Panc1 (cell line): ENCODE measurements at regions not wholly inside any gene's neighbourhood (a gene's known extent, or its start where the extent isn't known, plus 50 kb on each side); places are given as distances from the start of the nearest gene placed in this dataset.
"Not testable (repeated sequence)": the region's sequence is repeated elsewhere in the genome, so short reads cannot be mapped to it uniquely, and the experiment has no call there.

Experiments used
- TF ChIP-seq, protein P1 (sequence below): fragments of 450-650 bp; IDR thresholded peaks from 2 replicates; pipeline ENCODE4 v1.5.1; 2017; ENCODE audit warnings: mild to moderate bottlenecking
- TF ChIP-seq, protein P2 (sequence below), 2 experiments: IDR thresholded peaks; 2 replicates each; pipeline ENCODE4 v1.6.1; 2011 to 2012; ENCODE audit warnings: low read depth in 2 of 2, control low read depth in 1 of 2, low read length in 1 of 2, mild to moderate bottlenecking in 1 of 2, moderate library complexity in 1 of 2; ENCODE audit not compliant: insufficient read depth in 1 of 2

DNA sequence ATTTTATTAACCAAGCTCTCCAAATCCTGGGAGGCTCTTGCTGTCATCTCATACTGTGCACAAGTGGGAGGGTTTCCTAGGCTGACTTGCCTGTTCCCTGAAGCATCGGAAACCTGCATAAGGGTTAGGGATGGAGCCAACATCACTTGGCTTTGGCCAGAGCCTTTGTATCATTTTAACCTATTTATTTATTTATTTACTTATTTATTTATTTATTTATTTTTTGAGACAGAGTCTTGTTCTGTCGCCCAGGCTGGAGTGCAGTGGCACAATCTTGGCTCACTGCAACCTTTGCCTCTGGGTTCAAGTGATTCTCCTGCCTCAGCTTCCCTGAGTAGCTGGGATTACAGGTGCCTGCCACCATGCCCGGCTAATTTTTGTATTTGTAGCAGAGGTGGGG, 645.9 kb downstream of the TYW1 start:
- TF ChIP-seq, protein P1, sequence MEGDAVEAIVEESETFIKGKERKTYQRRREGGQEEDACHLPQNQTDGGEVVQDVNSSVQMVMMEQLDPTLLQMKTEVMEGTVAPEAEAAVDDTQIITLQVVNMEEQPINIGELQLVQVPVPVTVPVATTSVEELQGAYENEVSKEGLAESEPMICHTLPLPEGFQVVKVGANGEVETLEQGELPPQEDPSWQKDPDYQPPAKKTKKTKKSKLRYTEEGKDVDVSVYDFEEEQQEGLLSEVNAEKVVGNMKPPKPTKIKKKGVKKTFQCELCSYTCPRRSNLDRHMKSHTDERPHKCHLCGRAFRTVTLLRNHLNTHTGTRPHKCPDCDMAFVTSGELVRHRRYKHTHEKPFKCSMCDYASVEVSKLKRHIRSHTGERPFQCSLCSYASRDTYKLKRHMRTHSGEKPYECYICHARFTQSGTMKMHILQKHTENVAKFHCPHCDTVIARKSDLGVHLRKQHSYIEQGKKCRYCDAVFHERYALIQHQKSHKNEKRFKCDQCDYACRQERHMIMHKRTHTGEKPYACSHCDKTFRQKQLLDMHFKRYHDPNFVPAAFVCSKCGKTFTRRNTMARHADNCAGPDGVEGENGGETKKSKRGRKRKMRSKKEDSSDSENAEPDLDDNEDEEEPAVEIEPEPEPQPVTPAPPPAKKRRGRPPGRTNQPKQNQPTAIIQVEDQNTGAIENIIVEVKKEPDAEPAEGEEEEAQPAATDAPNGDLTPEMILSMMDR: not testable (repeated sequence)
- TF ChIP-seq, protein P2, sequence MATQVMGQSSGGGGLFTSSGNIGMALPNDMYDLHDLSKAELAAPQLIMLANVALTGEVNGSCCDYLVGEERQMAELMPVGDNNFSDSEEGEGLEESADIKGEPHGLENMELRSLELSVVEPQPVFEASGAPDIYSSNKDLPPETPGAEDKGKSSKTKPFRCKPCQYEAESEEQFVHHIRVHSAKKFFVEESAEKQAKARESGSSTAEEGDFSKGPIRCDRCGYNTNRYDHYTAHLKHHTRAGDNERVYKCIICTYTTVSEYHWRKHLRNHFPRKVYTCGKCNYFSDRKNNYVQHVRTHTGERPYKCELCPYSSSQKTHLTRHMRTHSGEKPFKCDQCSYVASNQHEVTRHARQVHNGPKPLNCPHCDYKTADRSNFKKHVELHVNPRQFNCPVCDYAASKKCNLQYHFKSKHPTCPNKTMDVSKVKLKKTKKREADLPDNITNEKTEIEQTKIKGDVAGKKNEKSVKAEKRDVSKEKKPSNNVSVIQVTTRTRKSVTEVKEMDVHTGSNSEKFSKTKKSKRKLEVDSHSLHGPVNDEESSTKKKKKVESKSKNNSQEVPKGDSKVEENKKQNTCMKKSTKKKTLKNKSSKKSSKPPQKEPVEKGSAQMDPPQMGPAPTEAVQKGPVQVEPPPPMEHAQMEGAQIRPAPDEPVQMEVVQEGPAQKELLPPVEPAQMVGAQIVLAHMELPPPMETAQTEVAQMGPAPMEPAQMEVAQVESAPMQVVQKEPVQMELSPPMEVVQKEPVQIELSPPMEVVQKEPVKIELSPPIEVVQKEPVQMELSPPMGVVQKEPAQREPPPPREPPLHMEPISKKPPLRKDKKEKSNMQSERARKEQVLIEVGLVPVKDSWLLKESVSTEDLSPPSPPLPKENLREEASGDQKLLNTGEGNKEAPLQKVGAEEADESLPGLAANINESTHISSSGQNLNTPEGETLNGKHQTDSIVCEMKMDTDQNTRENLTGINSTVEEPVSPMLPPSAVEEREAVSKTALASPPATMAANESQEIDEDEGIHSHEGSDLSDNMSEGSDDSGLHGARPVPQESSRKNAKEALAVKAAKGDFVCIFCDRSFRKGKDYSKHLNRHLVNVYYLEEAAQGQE (IDR thresholded peaks at IDR 0.05; ENCODE audit: insufficient read depth in 1 of 2, low read depth in 2 of 2, low read length in 1 of 2): not testable (repeated sequence)
